Hepatocyte (in vitro differentiated cells): ENCODE measurements at regions not wholly inside any gene's neighbourhood (a gene's known extent, or its start where the extent isn't known, plus 50 kb on each side); places are given as distances from the start of the nearest gene placed in this dataset.

ENCODE experiments used
- DNase-seq: peaks from one replicate; pipeline ENCODE4 v3.0.0-alpha.2; 2016; ENCODE audit warnings: low spot score
- H2AFZ ChIP-seq: fragments of 200-600 bp; sonication (generic); 2 replicates; pipeline ENCODE4 v1.6.0; 2016; ENCODE audit warnings: antibody characterized with exemption, mild to moderate bottlenecking
- H3K27ac ChIP-seq: fragments of 200-600 bp; sonication (generic); 2 replicates; pipeline ENCODE4 v1.5.1; 2016; ENCODE audit warnings: mild to moderate bottlenecking
- H3K27me3 ChIP-seq: fragments of 200-600 bp; sonication (generic); 2 replicates; pipeline ENCODE4 v1.6.1; 2016
- H3K36me3 ChIP-seq: fragments of 200-600 bp; sonication (generic); replicated peaks from 2 replicates; pipeline ENCODE4 v1.5.1; 2016; ENCODE audit warnings: low read depth; ENCODE audit not compliant: insufficient read depth
- H3K4me1 ChIP-seq: fragments of 200-600 bp; sonication (generic); 2 replicates; pipeline ENCODE4 v1.5.1; 2016; ENCODE audit warnings: mild to moderate bottlenecking, moderate library complexity; ENCODE audit not compliant: insufficient read depth
- H3K4me2 ChIP-seq: fragments of 200-600 bp; sonication (generic); 2 replicates; pipeline ENCODE4 v1.6.0; 2016
- H3K4me3 ChIP-seq: fragments of 200-600 bp; sonication (generic); 2 replicates; pipeline ENCODE4 v1.5.1; 2016; ENCODE audit warnings: mild to moderate bottlenecking
- H3K79me2 ChIP-seq: fragments of 200-600 bp; sonication (generic); 2 replicates; pipeline ENCODE4 v1.6.0; 2017; ENCODE audit warnings: mild to moderate bottlenecking
- H3K9me2 ChIP-seq: fragments of 200-600 bp; sonication (generic); replicated peaks from 2 replicates; pipeline ENCODE4 v1.6.0; 2017; ENCODE audit warnings: mild to moderate bottlenecking; ENCODE audit not compliant: insufficient read depth
- H3K9me3 ChIP-seq: fragments of 200-600 bp; sonication (generic); 2 replicates; pipeline ENCODE4 v1.5.1; 2016; ENCODE audit warnings: low read depth, mild to moderate bottlenecking
- H4K20me1 ChIP-seq: fragments of 200-600 bp; sonication (generic); 2 replicates; pipeline ENCODE4 v1.6.0; 2016; ENCODE audit warnings: mild to moderate bottlenecking; ENCODE audit not compliant: insufficient read depth, poor library complexity, severe bottlenecking
- CTCF ChIP-seq: fragments of 200-600 bp; sonication (generic); IDR thresholded peaks from 2 replicates; pipeline ENCODE4 v1.5.1; 2016; ENCODE audit warnings: antibody characterized with exemption, mild to moderate bottlenecking; ENCODE audit not compliant: poor library complexity
- EZH2 ChIP-seq: fragments of 200-600 bp; sonication (generic); IDR thresholded peaks from 2 replicates; pipeline ENCODE4 v1.6.1; 2016; ENCODE audit warnings: antibody characterized with exemption, mild to moderate bottlenecking, borderline replicate concordance
- EZH2phosphoT487 ChIP-seq: fragments of 200-600 bp; sonication (generic); IDR thresholded peaks from one replicate; pipeline ENCODE4 v1.6.1; 2018; ENCODE audit warnings: antibody characterized with exemption, mild to moderate bottlenecking, low read depth, moderate library complexity; ENCODE audit not compliant: unreplicated experiment, severe bottlenecking
- WGBS: methylation state at CpG from one replicate; pipeline ENCODE4 v1.1.6; 2016; ENCODE audit warnings: low lambda C conversion rate; ENCODE audit errors: missing lambda C conversion rate; 5-methylcytosine and 5-hydroxymethylcytosine counted together

GRCh38 chr6:113732384-113732966, 124.7 kb upstream of the MARCKS start:
- 67% methylated on average over 4 of the region's 4 CpGs for WGBS
- DNase-seq = peak; percentile 30
- TF ChIP-seq EZH2 (no peak), CTCF (peak; percentile 13), EZH2phosphoT487 (no peak)
- no peaks in the 10 kb centered on the region for H3K4me1 ChIP-seq
- H3K27me3 ChIP-seq = no peaks in the 10 kb centered on the region
- no peaks in the 10 kb centered on the region for H3K36me3 ChIP-seq
- H3K4me2 ChIP-seq = no peak overlapping the region
- H2AFZ ChIP-seq = no peak overlapping the region
- no peaks in the 10 kb centered on the region for H3K79me2 ChIP-seq
- H3K9me2 ChIP-seq = no peaks in the 10 kb centered on the region
- no peak overlapping the region for H3K27ac ChIP-seq
- H4K20me1 ChIP-seq = no peaks in the 10 kb centered on the region
- no peak overlapping the region for H3K4me3 ChIP-seq
- H3K9me3 ChIP-seq = no peaks in the 10 kb centered on the region

DNA sequence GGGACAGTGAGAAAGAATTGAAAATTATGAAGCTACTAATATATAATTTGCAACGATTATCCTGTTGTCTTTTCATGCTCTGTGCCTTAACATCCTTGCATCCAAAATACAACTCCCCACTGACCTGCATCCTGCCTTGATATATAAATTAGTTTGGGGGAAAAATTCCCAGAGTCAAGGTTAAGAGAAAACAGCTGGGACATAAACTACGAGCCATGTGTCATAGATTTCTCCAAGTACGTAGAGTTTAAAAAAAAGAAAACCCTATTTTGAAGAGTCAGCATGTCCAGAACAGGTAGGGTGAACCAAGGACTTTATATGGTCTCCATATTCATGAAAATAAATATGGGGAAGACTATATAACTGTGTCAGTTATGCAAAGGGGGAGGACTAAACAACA, 123.8 kb upstream of the MARCKS start:
- TF ChIP-seq CTCF = no peak
- no peak overlapping the region for H3K4me2 ChIP-seq
- H3K9me3 ChIP-seq = no peaks in the 10 kb centered on the region
- no peaks in the 10 kb centered on the region for H4K20me1 ChIP-seq
- no peaks in the 10 kb centered on the region for H3K9me2 ChIP-seq
- H2AFZ ChIP-seq = no peak overlapping the region
- 66% methylated on average over 3 of the region's 3 CpGs for WGBS
- H3K36me3 ChIP-seq = no peaks in the 10 kb centered on the region
- no peak overlapping the region for H3K27ac ChIP-seq
- no peak overlapping the region for H3K4me3 ChIP-seq
- DNase-seq = no peak
- no peaks in the 10 kb centered on the region for H3K79me2 ChIP-seq
- no peaks in the 10 kb centered on the region for H3K4me1 ChIP-seq
- H3K27me3 ChIP-seq = no peaks in the 10 kb centered on the region

DNA sequence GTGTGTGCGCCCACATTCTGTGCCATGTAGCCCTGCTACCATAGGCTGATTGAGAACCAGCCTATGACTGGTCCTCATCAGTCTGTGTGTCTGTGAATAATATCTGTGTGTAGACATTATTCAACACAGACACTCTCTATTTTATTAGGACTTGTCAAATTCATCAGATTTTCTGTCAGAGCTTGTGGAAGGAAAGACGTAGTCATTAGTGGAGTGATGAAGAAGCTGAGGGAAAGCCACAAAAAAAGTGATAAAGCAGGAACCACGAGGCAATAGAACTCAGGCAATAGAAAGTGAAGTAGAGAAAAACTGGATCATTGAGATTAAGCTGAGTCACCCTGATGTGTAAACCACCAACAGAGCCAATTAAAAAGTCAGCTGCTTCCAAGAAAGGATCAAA, 122.2 kb upstream of the MARCKS start:
- WGBS = 82% methylated on average over 3 of the region's 3 CpGs
- Histone ChIP-seq H3K4me2 (no peak overlapping the region), H3K9me2 (no peaks in the 10 kb centered on the region), H3K27ac (no peak overlapping the region), H3K9me3 (no peaks in the 10 kb centered on the region), H3K4me3 (no peak overlapping the region), H3K27me3 (no peaks in the 10 kb centered on the region), H3K79me2 (no peaks in the 10 kb centered on the region), H2AFZ (no peak overlapping the region), H4K20me1 (no peaks in the 10 kb centered on the region), H3K4me1 (no peaks in the 10 kb centered on the region), H3K36me3 (no peaks in the 10 kb centered on the region)
- no peak for TF ChIP-seq EZH2phosphoT487
- DNase-seq = no peak

DNA sequence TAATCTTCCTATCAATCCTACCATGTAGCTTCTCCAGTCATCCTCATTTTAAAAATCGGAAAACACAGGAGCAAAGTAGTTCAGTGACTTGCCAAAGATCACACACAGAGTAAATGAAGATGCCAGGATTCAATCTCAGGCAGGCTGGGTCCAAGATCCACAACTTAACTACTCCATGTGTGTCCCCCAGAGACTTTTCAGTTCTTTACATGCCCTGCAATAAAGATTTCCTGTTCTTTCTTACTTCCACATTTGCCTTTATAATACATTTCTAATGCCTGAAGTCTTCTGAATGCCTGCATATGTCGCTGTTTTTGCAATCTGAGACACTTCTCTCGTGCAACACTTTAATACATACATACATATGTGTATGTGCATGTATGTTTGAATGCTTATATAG, 121.7 kb upstream of the MARCKS start:
- H3K4me3 ChIP-seq = no peak overlapping the region
- no peaks in the 10 kb centered on the region for H3K9me2 ChIP-seq
- H3K36me3 ChIP-seq = no peaks in the 10 kb centered on the region
- WGBS = 95% methylated on average over 3 of the region's 3 CpGs
- TF ChIP-seq EZH2phosphoT487 (no peak), EZH2 (no peak), CTCF (no peak)
- H3K4me1 ChIP-seq = no peaks in the 10 kb centered on the region
- H2AFZ ChIP-seq = no peak overlapping the region
- H3K79me2 ChIP-seq = no peaks in the 10 kb centered on the region
- DNase-seq = no peak
- no peaks in the 10 kb centered on the region for H4K20me1 ChIP-seq
- no peaks in the 10 kb centered on the region for H3K27me3 ChIP-seq
- no peak overlapping the region for H3K27ac ChIP-seq
- H3K9me3 ChIP-seq = no peaks in the 10 kb centered on the region
- no peak overlapping the region for H3K4me2 ChIP-seq
